Activated CD8-positive, alpha-beta T cell treated with anti-CD3 and anti-CD28 coated beads for 36 hours (primary cell): ENCODE measurements at regions not wholly inside any gene's neighbourhood (a gene's known extent, or its start where the extent isn't known, plus 50 kb on each side); places are given as distances from the start of the nearest gene placed in this dataset.

Source experiments
- ATAC-seq: fragments of 200-7000 bp; cut with Tn5 transposase; one replicate; pipeline ENCODE4 v1.10.0; 2021; ENCODE audit warnings: mild to moderate bottlenecking, moderate library complexity
- CTCF ChIA-PET: fragments of 350-600 bp; sonication (Branson Sonifier 250); formaldehyde crosslinking; loops from one replicate; lab custom pipeline; 2021; ENCODE audit warnings: antibody characterized with exemption; lab: Charles Lee
- POLR2A ChIA-PET: fragments of 350-600 bp; sonication (Branson Sonifier 250); formaldehyde crosslinking; loops from one replicate; lab custom pipeline; 2021; ENCODE audit warnings: antibody characterized with exemption; lab: Charles Lee
- DNase-seq: peaks from one replicate; pipeline ENCODE4 v3.0.0-alpha.2; 2020
- H3K27ac Mint-ChIP-seq: one replicate; pipeline ENCODE4 v1.8.0; 2021; ENCODE audit warnings: mild to moderate bottlenecking, mixed read lengths
- H3K27me3 Mint-ChIP-seq: one replicate; pipeline ENCODE4 v1.8.0; 2021; ENCODE audit warnings: mixed read lengths
- H3K36me3 Mint-ChIP-seq: one replicate; pipeline ENCODE4 v1.8.0; 2021; ENCODE audit warnings: low read depth, mixed read lengths
- H3K4me1 Mint-ChIP-seq: one replicate; pipeline ENCODE4 v1.8.0; 2021; ENCODE audit warnings: low read depth, mixed read lengths
- H3K4me3 Mint-ChIP-seq: one replicate; pipeline ENCODE4 v1.8.0; 2021; ENCODE audit warnings: mild to moderate bottlenecking, moderate library complexity, mixed read lengths
- H3K9me3 Mint-ChIP-seq: one replicate; pipeline ENCODE4 v1.8.0; 2021; ENCODE audit warnings: mixed read lengths
- intact Hi-C: fragments of 100-400 bp; cut with micrococcal nuclease; formaldehyde crosslinking; loops from one replicate; pipeline ENCODE4 v1.10.0; 2022
- TF ChIP-seq, protein P1 (sequence below): fragments of 200-600 bp; IDR thresholded peaks from one replicate; pipeline ENCODE4 v1.8.0; 2022; ENCODE audit warnings: antibody characterized with exemption, mild to moderate bottlenecking

DNA sequence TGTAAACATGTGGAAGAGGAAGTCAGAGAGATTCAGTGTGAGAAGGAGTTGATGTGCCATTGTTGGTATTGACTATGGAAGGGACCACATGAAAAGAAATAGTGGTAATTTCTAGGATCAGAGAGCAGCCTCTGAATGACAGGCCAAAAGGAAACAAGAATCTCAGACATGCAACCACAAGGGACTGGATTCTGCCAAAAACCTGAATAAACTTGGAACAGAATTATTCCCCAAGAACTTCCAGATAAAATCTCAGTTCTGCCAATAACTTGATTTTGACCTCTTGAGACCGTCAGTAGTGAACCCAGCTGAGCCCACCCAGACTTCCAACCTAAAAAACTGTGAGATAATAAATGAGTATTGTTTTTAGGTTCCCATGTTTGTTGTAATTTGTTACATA, 653.6 kb upstream of the NR3C2 start:
- no peak for ATAC-seq
- H3K27me3 Mint-ChIP-seq = no peaks in the 10 kb centered on the region
- CTCF ChIA-PET = no interaction called here
- no peak overlapping the region for H3K27ac Mint-ChIP-seq
- no peak overlapping the region for H3K4me3 Mint-ChIP-seq
- TF ChIP-seq, protein P1, sequence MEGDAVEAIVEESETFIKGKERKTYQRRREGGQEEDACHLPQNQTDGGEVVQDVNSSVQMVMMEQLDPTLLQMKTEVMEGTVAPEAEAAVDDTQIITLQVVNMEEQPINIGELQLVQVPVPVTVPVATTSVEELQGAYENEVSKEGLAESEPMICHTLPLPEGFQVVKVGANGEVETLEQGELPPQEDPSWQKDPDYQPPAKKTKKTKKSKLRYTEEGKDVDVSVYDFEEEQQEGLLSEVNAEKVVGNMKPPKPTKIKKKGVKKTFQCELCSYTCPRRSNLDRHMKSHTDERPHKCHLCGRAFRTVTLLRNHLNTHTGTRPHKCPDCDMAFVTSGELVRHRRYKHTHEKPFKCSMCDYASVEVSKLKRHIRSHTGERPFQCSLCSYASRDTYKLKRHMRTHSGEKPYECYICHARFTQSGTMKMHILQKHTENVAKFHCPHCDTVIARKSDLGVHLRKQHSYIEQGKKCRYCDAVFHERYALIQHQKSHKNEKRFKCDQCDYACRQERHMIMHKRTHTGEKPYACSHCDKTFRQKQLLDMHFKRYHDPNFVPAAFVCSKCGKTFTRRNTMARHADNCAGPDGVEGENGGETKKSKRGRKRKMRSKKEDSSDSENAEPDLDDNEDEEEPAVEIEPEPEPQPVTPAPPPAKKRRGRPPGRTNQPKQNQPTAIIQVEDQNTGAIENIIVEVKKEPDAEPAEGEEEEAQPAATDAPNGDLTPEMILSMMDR = no peak
- DNase-seq = no peak
- peaks cover 3% of the 10 kb centered on the region for H3K9me3 Mint-ChIP-seq
- no peaks in the 10 kb centered on the region for H3K4me1 Mint-ChIP-seq
- POLR2A ChIA-PET = no interaction called here
- H3K36me3 Mint-ChIP-seq = no peaks in the 10 kb centered on the region
- intact Hi-C loops = no loop called here

DNA sequence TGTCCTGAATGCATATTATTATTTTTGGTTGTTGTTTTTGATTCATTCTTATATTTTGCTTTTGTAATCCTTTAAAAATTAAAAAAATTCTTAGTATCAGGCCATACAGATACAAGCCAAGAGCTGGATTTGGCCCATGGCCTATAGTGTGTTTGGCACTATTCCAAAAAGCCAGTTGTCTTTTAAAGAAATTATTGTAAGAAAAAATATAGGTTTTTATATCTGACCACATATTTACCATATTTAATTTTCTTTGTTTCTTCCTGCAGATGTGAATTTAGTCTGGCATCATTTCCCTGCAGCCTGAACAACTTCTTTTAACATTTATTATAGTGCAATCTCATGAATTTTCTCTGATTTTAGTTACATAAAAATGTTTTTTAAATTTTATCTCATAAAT, 652.8 kb upstream of the NR3C2 start:
- TF ChIP-seq, protein P1 = no peak
- H3K4me1 Mint-ChIP-seq = no peaks in the 10 kb centered on the region
- DNase-seq (no peak), ATAC-seq (no peak)
- no peaks in the 10 kb centered on the region for H3K27me3 Mint-ChIP-seq
- H3K36me3 Mint-ChIP-seq = no peaks in the 10 kb centered on the region
- no peak overlapping the region for H3K27ac Mint-ChIP-seq
- H3K9me3 Mint-ChIP-seq = peaks cover 3% of the 10 kb centered on the region
- ChIA-PET CTCF (no interaction called here), POLR2A (no interaction called here)
- H3K4me3 Mint-ChIP-seq = no peak overlapping the region
- intact Hi-C loops = no loop called here

DNA sequence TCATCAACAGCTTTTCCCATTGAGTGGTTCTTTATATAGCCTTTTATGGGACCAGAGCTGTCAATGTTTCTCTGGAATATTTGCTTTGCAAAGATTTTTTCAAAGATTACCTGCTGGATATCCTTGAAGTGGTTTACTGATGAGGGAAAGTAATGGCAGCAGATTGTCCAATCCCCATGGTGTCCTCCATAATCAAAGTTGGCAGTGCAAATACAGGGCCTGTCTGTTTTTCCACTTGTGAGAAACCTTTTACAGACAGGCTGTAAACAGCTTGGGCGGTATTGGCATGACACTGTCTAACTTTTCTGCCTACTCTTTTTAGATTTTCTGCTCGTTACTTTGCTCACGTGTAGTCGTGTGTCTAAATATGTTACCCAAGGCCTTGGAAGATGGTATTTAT, 641.9 kb upstream of the NR3C2 start:
- Mint-ChIP-seq H3K36me3 (no peaks in the 10 kb centered on the region), H3K4me1 (no peaks in the 10 kb centered on the region), H3K27me3 (no peaks in the 10 kb centered on the region), H3K27ac (no peak overlapping the region), H3K9me3 (no peaks in the 10 kb centered on the region), H3K4me3 (no peak overlapping the region)
- no peak for DNase-seq
- TF ChIP-seq, protein P1 = no peak
- CTCF ChIA-PET = no interaction called here
- intact Hi-C loops = no loop called here
- ATAC-seq = no peak
- POLR2A ChIA-PET = no interaction called here

DNA sequence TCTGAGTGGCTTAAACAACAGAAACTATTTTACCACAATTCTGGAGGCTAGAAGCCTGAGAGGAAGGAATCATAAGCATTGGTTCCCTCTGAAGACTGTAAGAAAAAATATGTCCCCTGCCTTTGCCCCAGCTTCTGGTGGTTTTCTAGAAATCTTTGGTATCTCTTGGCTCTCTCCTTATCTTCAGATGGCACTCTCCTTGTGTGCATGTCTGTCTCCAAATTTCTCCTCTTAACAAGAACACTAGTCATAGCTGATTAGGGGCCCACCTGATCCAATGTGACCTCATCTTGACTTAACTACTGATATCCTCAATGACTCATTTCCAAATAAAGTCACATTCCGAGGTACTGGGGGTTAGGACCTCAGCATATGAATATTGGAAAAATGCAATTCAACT, 635.0 kb upstream of the NR3C2 start:
- intact Hi-C loops = no loop called here
- H3K36me3 Mint-ChIP-seq = no peaks in the 10 kb centered on the region
- no peak overlapping the region for H3K4me3 Mint-ChIP-seq
- ATAC-seq (no peak), DNase-seq (no peak)
- H3K9me3 Mint-ChIP-seq = no peaks in the 10 kb centered on the region
- TF ChIP-seq, protein P1 = no peak
- ChIA-PET POLR2A (no interaction called here), CTCF (no interaction called here)
- no peaks in the 10 kb centered on the region for H3K4me1 Mint-ChIP-seq
- H3K27ac Mint-ChIP-seq = no peak overlapping the region
- no peaks in the 10 kb centered on the region for H3K27me3 Mint-ChIP-seq

DNA sequence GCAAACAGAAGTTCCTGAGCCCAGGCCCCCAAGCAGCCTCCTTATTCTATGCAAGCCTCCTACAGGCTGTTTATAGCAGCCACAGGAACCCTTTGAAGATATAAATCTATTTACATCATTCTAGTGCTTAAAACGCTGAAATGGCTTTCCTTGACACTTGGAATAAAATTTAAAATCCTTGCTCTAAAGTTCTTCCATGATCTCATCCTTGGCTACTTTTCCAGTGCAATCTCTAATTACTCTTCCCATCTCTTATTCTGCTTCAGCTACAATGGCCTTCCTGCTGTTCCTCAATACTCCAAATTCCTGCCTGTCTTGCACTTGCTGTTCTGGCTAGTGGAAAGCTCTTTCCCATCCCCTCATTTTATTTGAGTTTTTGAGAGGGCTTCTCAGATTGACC, 634.2 kb upstream of the NR3C2 start:
- POLR2A ChIA-PET = no interaction called here
- no peaks in the 10 kb centered on the region for H3K4me1 Mint-ChIP-seq

More for the DNA sequence above, 634.2 kb upstream of the NR3C2 start:
- Mint-ChIP-seq H3K27ac (no peak overlapping the region), H3K27me3 (no peaks in the 10 kb centered on the region), H3K36me3 (no peaks in the 10 kb centered on the region), H3K9me3 (no peaks in the 10 kb centered on the region), H3K4me3 (no peak overlapping the region)
- no peak for DNase-seq
- ATAC-seq = no peak
- CTCF ChIA-PET = no interaction called here
- intact Hi-C loops = no loop called here
- TF ChIP-seq, protein P1 = no peak
